ENCODE measurements at regions not wholly inside any gene's neighbourhood (a gene's known extent, or its start where the extent isn't known, plus 50 kb on each side); places are given as distances from the start of the nearest gene placed in this dataset.

DNA sequence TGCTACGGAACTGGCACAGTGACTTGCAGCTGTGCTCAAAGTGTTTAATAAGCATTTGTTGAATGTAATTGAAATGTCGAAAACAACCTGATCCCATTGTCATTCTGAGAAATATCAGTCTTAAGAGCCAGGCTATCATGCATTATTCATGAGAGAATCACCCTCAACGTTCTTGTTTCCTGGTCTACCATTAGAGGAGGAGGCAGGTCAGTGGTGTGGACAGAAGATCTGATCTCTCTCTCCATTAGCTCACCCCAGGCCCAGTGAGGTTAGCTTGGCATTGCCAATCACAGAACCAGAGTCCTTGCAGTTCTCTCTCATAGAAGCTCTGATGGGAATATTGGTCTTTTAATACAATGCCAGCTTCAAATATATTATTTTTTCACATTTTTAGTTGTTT, 121.1 kb upstream of the SPON1 start:
- DNase-seq (ENCODE audit: low read depth), result no peak
- TF ChIP-seq, protein P1, sequence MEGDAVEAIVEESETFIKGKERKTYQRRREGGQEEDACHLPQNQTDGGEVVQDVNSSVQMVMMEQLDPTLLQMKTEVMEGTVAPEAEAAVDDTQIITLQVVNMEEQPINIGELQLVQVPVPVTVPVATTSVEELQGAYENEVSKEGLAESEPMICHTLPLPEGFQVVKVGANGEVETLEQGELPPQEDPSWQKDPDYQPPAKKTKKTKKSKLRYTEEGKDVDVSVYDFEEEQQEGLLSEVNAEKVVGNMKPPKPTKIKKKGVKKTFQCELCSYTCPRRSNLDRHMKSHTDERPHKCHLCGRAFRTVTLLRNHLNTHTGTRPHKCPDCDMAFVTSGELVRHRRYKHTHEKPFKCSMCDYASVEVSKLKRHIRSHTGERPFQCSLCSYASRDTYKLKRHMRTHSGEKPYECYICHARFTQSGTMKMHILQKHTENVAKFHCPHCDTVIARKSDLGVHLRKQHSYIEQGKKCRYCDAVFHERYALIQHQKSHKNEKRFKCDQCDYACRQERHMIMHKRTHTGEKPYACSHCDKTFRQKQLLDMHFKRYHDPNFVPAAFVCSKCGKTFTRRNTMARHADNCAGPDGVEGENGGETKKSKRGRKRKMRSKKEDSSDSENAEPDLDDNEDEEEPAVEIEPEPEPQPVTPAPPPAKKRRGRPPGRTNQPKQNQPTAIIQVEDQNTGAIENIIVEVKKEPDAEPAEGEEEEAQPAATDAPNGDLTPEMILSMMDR (IDR thresholded peaks at IDR 0.05; ENCODE audit: low read depth, low read length), result no peak
- no peak for TF ChIP-seq MYC (IDR thresholded peaks at IDR 0.05; ENCODE audit: low read depth, low read length)
- TF ChIP-seq, protein P2, sequence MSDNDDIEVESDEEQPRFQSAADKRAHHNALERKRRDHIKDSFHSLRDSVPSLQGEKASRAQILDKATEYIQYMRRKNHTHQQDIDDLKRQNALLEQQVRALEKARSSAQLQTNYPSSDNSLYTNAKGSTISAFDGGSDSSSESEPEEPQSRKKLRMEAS (IDR thresholded peaks at IDR 0.05; ENCODE audit: low read depth, low read length), result no peak
- TF ChIP-seq POLR2A (IDR thresholded peaks at IDR 0.05; ENCODE audit: extremely low read depth, insufficient read length), result no peak

DNA sequence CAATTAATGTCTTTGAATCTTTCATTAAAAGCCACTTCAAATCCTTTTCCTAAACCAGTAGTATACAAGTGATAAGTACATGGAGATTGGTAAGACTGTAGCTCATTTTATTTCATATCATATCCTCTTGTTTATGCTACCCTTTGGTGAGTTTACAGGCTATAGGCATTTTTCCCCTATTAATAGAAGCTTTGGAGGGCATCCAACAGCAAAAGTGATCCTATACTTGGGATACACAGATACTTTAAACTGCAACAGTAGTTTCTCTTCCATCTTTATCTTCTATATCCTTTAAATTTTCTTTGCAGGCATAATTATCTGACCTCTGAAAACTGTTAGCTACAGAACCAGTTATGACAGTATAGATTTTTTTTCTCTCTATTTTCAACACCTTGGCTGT, 114.5 kb upstream of the SPON1 start:
- H3K4me3 ChIP-seq (ENCODE audit: low read depth, low read length), result no peak overlapping the region
- DNase-seq (ENCODE audit: low read depth), result no peak
- TF ChIP-seq, protein P2 (IDR thresholded peaks at IDR 0.05; ENCODE audit: low read depth, low read length), result no peak
- TF ChIP-seq, protein P1 (IDR thresholded peaks at IDR 0.05; ENCODE audit: low read depth, low read length), result no peak
- TF ChIP-seq MYC (IDR thresholded peaks at IDR 0.05; ENCODE audit: low read depth, low read length), result no peak

More for the DNA sequence above, 121.1 kb upstream of the SPON1 start:
- no peak overlapping the region for H3K4me3 ChIP-seq (ENCODE audit: low read depth, low read length)

DNA sequence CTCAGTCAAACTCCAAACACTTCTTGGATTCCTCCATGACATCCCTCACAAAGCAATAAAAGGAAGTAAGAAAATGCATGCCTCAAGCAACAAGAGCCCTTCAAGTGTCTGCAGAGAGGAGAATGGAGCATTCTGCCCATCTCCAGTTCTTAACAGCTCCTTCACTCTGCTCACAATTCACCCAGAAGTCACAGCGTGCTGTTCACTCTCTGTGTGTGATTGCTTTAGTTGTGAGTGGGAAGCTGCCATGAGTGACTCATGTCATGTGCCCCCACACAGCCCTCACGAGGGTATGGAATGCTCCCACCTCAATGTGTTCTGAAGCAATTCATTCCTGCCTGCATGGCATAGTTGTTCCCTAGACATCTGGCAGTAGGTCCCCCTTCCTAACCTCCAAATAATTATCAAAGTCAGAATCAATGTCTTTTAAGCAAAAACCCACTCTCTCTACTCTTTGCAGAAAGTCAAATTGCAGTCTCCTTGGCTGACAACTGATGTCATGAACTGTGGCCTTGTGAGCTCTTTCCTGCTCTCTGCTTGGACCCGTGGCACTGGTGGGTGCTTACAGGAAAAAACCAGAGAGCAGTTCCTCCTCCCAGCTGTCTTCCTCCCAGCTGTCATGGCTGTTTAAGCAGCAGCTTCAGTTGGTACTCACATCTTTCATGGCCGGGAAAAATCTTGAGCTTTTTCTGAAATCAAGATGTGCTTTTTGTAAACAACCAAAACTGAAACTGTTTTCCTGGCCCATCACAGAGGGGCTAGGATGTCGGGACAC, 112.1 kb upstream of the SPON1 start:
- H3K4me3 ChIP-seq (ENCODE audit: low read depth, low read length), result no peak overlapping the region
- no peak for DNase-seq (ENCODE audit: low read depth)
- TF ChIP-seq MYC (IDR thresholded peaks at IDR 0.05; ENCODE audit: low read depth, low read length) (no peak), POLR2A (IDR thresholded peaks at IDR 0.05; ENCODE audit: extremely low read depth, insufficient read length) (no peak)
- TF ChIP-seq, protein P2 (IDR thresholded peaks at IDR 0.05; ENCODE audit: low read depth, low read length), result no peak
- TF ChIP-seq, protein P1 (IDR thresholded peaks at IDR 0.05; ENCODE audit: low read depth, low read length), result no peak

DNA sequence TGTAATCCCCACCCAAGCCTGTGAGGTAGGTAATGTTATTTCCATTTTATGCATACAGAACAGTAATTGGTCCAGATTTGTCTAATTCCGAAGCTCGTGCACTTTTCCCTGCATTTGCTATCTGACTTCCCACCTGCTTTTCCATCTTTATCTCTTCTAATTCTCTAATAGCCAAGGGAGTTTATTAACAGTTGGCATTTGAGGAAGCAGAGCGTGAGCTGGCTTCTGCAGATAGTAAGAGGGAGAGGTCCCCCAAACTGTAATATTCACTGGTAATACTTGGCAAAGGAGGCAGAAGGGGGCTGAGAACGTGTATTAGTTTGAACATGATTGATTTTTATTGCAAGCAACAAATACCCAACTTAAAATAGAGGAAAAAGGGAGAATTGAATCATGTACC, 110.8 kb upstream of the SPON1 start:
- no peak overlapping the region for H3K4me3 ChIP-seq (ENCODE audit: low read depth, low read length)
- no peak for TF ChIP-seq MYC (IDR thresholded peaks at IDR 0.05; ENCODE audit: low read depth, low read length)
- TF ChIP-seq, protein P1 (IDR thresholded peaks at IDR 0.05; ENCODE audit: low read depth, low read length), result no peak
- TF ChIP-seq, protein P2 (IDR thresholded peaks at IDR 0.05; ENCODE audit: low read depth, low read length), result no peak
- no peak for TF ChIP-seq POLR2A (IDR thresholded peaks at IDR 0.05; ENCODE audit: extremely low read depth, insufficient read length)
- DNase-seq (ENCODE audit: low read depth), result no peak

DNA sequence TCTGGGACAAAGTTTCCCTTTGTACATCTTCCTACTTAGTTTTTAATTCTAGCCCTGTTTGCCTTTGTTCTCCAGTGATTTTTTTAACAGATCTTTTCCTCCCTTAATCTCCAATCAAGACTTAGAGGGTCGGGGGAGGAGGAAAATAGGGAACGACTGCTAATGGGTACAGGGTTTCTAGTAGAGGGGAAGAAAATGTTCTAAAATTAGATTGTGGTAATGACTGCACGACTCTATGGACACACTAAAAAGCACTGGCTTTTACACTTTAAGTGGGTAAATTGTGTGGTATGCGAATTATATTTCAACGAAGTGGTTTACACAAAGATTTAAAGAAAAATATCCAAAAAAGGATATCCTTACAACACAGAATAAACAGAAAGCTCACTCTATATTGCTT, 110.0 kb upstream of the SPON1 start:
- no peak for DNase-seq (ENCODE audit: low read depth)
- TF ChIP-seq, protein P2 (IDR thresholded peaks at IDR 0.05; ENCODE audit: low read depth, low read length), result no peak
- no peak for TF ChIP-seq POLR2A (IDR thresholded peaks at IDR 0.05; ENCODE audit: extremely low read depth, insufficient read length)
- TF ChIP-seq MYC (IDR thresholded peaks at IDR 0.05; ENCODE audit: low read depth, low read length), result no peak
- TF ChIP-seq, protein P1 (IDR thresholded peaks at IDR 0.05; ENCODE audit: low read depth, low read length), result no peak
- no peak overlapping the region for H3K4me3 ChIP-seq (ENCODE audit: low read depth, low read length)
